Adrenal gland (tissue), 5 donors: ENCODE measurements at regions not wholly inside any gene's neighbourhood (a gene's known extent, or its start where the extent isn't known, plus 50 kb on each side); places are given as distances from the start of the nearest gene placed in this dataset.

Experiments used
- CTCF ChIP-seq, 6 experiments: fragments of 450-650 bp in 4 of 6; fragments of 200-600 bp in 2 of 6; sonication (generic) in 1 of 6; IDR thresholded peaks; 1 replicate in 5 of 6; 2 replicates in 1 of 6; pipeline versions ENCODE4 v1.5.1 to v1.8.0; 2016 to 2021; ENCODE audit warnings: antibody characterized with exemption in 6 of 6, mild to moderate bottlenecking in 2 of 6, moderate library complexity in 1 of 6
- POLR2A ChIP-seq, 2 donors: fragments of 450-650 bp; IDR thresholded peaks; one replicate each; pipeline ENCODE4 v1.6.1; 2017; ENCODE audit warnings: antibody characterized with exemption in 2 of 2, mild to moderate bottlenecking in 2 of 2, moderate library complexity in 1 of 2
- donor health status: DM: no; HTN: no; CAD: no.

- TF ChIP-seq POLR2A (IDR thresholded peaks at IDR 0.05), result no peak
- TF ChIP-seq CTCF (IDR thresholded peaks at IDR 0.05), result no peak
These were observed 269.9 kb downstream of the BAMBI start for GRCh38 chr10:28947171-28947570.
